Fibroblast of lung (primary cell): ENCODE measurements at regions not wholly inside any gene's neighbourhood (a gene's known extent, or its start where the extent isn't known, plus 50 kb on each side); places are given as distances from the start of the nearest gene placed in this dataset.

ENCODE experiments used
- DNase-seq, 2 donors: peaks; one replicate each; pipeline versions ENCODE4 v3.0.0 to v3.0.0-alpha.2; 2010; ENCODE audit warnings: low read depth in 2 of 2
- H2AFZ ChIP-seq: 2 replicates; pipeline ENCODE4 v1.5.1; 2012; ENCODE audit warnings: low read length, control low read depth, inconsistent platforms
- H3K27ac ChIP-seq: 2 replicates; pipeline ENCODE4 v1.5.1; 2011; ENCODE audit warnings: low read length, control low read depth; ENCODE audit not compliant: insufficient read depth
- H3K27me3 ChIP-seq: 2 replicates; pipeline ENCODE4 v1.5.1; 2011; ENCODE audit warnings: mild to moderate bottlenecking, low read length; ENCODE audit not compliant: control insufficient read depth, insufficient read depth
- H3K36me3 ChIP-seq: 2 replicates; pipeline ENCODE4 v1.5.1; 2011; ENCODE audit warnings: low read length; ENCODE audit not compliant: control insufficient read depth, insufficient read depth
- H3K4me1 ChIP-seq: 2 replicates; pipeline ENCODE4 v1.5.1; 2011; ENCODE audit warnings: low read length; ENCODE audit not compliant: control insufficient read depth, insufficient read depth; ENCODE audit errors: extremely low read depth
- H3K4me2 ChIP-seq: 2 replicates; pipeline ENCODE4 v1.5.1; 2011; ENCODE audit warnings: low read length, control low read depth; ENCODE audit not compliant: insufficient read depth; ENCODE audit errors: extremely low read depth
- H3K4me3 ChIP-seq, 4 experiments: fragments of 200-600 bp in 1 of 4; sonication (generic) in 1 of 4; replicated peaks in 1 of 4; 2 replicates each; pipeline ENCODE4 v1.5.1; 2011 to 2016; ENCODE audit warnings: low read length in 4 of 4, low read depth in 3 of 4, mild to moderate bottlenecking in 3 of 4, control low read depth in 2 of 4, inconsistent platforms in 1 of 4, mixed read lengths in 1 of 4; ENCODE audit not compliant: insufficient read depth in 1 of 4; ENCODE audit errors: control extremely low read depth in 1 of 4
- H3K79me2 ChIP-seq: 2 replicates; pipeline ENCODE4 v1.5.1; 2012; ENCODE audit warnings: mild to moderate bottlenecking, low read length, inconsistent platforms; ENCODE audit not compliant: control insufficient read depth, insufficient read depth
- H3K9ac ChIP-seq: 2 replicates; pipeline ENCODE4 v1.5.1; 2011; ENCODE audit warnings: mild to moderate bottlenecking, low read length, control low read depth; ENCODE audit not compliant: insufficient read depth
- H3K9me3 ChIP-seq: 2 replicates; pipeline ENCODE4 v1.5.1; 2012; ENCODE audit warnings: low read depth, low read length; ENCODE audit not compliant: control insufficient read depth, insufficient read depth
- H4K20me1 ChIP-seq: 2 replicates; pipeline ENCODE4 v1.5.1; 2011; ENCODE audit warnings: low read length; ENCODE audit not compliant: control insufficient read depth, insufficient read depth; ENCODE audit errors: extremely low read depth
- CTCF ChIP-seq, 2 donors: IDR thresholded peaks in 1 of 2; conservative IDR thresholded peaks in 1 of 2; 1 replicate in 1 of 2; 2 replicates in 1 of 2; pipeline ENCODE4 v1.5.1; 2011 to 2012; ENCODE audit warnings: low read length in 2 of 2, control low read depth in 1 of 2, inconsistent platforms in 1 of 2, low read depth in 1 of 2, mild to moderate bottlenecking in 1 of 2
- EZH2 ChIP-seq: IDR thresholded peaks from 2 replicates; pipeline ENCODE4 v1.5.1; 2012; ENCODE audit warnings: low read length, control low read depth, mild to moderate bottlenecking; ENCODE audit errors: missing control alignments

GRCh38 chr4:182177166-182177565 is 66.0 kb upstream of the TENM3 start:
- Histone ChIP-seq H3K9ac (no peak overlapping the region), H3K4me1 (no peaks in the 10 kb centered on the region), H3K4me3 (no peak overlapping the region), H3K27ac (no peak overlapping the region), H3K36me3 (no peaks in the 10 kb centered on the region), H3K9me3 (no peaks in the 10 kb centered on the region), H4K20me1 (no peaks in the 10 kb centered on the region), H3K4me2 (no peak overlapping the region), H3K79me2 (no peaks in the 10 kb centered on the region), H3K27me3 (no peaks in the 10 kb centered on the region), H2AFZ (no peak overlapping the region)
- peak in 1 of 2 donors; percentile 23 for DNase-seq
- TF ChIP-seq CTCF (conservative IDR thresholded peaks at IDR 0.05 in 1 of 2, IDR thresholded peaks at IDR 0.05 in 1 of 2; ENCODE audit: low read depth in 1 of 2, low read length in 2 of 2) (no peak), EZH2 (no peak)

- DNase-seq, result peak; percentile 55 to 87
- Histone ChIP-seq H3K27me3 (no peaks in the 10 kb centered on the region), H2AFZ (no peak overlapping the region), H3K27ac (no peak overlapping the region), H4K20me1 (no peaks in the 10 kb centered on the region), H3K4me1 (no peaks in the 10 kb centered on the region), H3K36me3 (no peaks in the 10 kb centered on the region), H3K79me2 (no peaks in the 10 kb centered on the region), H3K4me3 (no peak overlapping the region), H3K9ac (no peak overlapping the region), H3K4me2 (no peak overlapping the region), H3K9me3 (no peaks in the 10 kb centered on the region)
- no peak for TF ChIP-seq CTCF (conservative IDR thresholded peaks at IDR 0.05 in 1 of 2, IDR thresholded peaks at IDR 0.05 in 1 of 2; ENCODE audit: low read depth in 1 of 2, low read length in 2 of 2)
- TF ChIP-seq EZH2, result no peak
Observed at GRCh38 chr4:182179105-182179504, 64.1 kb upstream of the TENM3 start.

GRCh38 chr4:182179751-182180150 is 63.5 kb upstream of the TENM3 start:
- no peaks in the 10 kb centered on the region for H3K27me3 ChIP-seq
- no peak overlapping the region for H3K27ac ChIP-seq
- DNase-seq, result no peak
- no peak overlapping the region for H3K4me2 ChIP-seq
- no peaks in the 10 kb centered on the region for H4K20me1 ChIP-seq
- no peaks in the 10 kb centered on the region for H3K4me1 ChIP-seq
- H3K4me3 ChIP-seq, result no peak overlapping the region
- TF ChIP-seq EZH2, result no peak
- no peak for TF ChIP-seq CTCF (conservative IDR thresholded peaks at IDR 0.05 in 1 of 2, IDR thresholded peaks at IDR 0.05 in 1 of 2; ENCODE audit: low read depth in 1 of 2, low read length in 2 of 2)
- no peak overlapping the region for H2AFZ ChIP-seq
- no peaks in the 10 kb centered on the region for H3K9me3 ChIP-seq
- no peaks in the 10 kb centered on the region for H3K36me3 ChIP-seq
- no peak overlapping the region for H3K9ac ChIP-seq
- H3K79me2 ChIP-seq, result no peaks in the 10 kb centered on the region
